OCI-LY3 (cell line): ENCODE measurements at regions not wholly inside any gene's neighbourhood (a gene's known extent, or its start where the extent isn't known, plus 50 kb on each side); places are given as distances from the start of the nearest gene placed in this dataset.

Source experiments
- H2AFZ ChIP-seq: fragments of 200-600, 300-600 bp; shearing (Covaris generic); 2 replicates; pipeline ENCODE4 v1.6.0; 2014; ENCODE audit warnings: antibody characterized with exemption, low read depth, low read length
- H3K27ac ChIP-seq: fragments of 200-600, 300-600 bp; sonication (generic); 2 replicates; pipeline ENCODE4 v1.5.1; 2014; ENCODE audit warnings: mild to moderate bottlenecking, low read length, moderate library complexity, mixed read lengths
- H3K27me3 ChIP-seq: fragments of 200-600, 300-600 bp; sonication (generic); 2 replicates; pipeline ENCODE4 v1.6.1; 2014; ENCODE audit warnings: low read depth, low read length, mixed read lengths
- H3K36me3 ChIP-seq: fragments of 200-600, 300-600 bp; sonication (generic); replicated peaks from 2 replicates; pipeline ENCODE3; 2014; ENCODE audit warnings: low read depth, low read length, mixed read lengths
- H3K4me1 ChIP-seq: fragments of 300-600, 200-600 bp; sonication (generic); 2 replicates; pipeline ENCODE4 v1.6.1; 2014; ENCODE audit warnings: low read length, mixed read lengths
- H3K4me2 ChIP-seq: fragments of 200-600, 300-600 bp; sonication (generic); 2 replicates; pipeline ENCODE4 v1.6.1; 2014; ENCODE audit warnings: low read length, mixed read lengths
- H3K4me3 ChIP-seq: fragments of 300-600, 200-600 bp; sonication (generic); 2 replicates; pipeline ENCODE4 v1.5.1; 2014; ENCODE audit warnings: antibody characterized with exemption, mild to moderate bottlenecking, low read length, moderate library complexity
- H3K79me2 ChIP-seq: fragments of 300-600, 200-600 bp; shearing (Covaris generic); 2 replicates; pipeline ENCODE4 v1.6.1; 2014; ENCODE audit warnings: mild to moderate bottlenecking, low read length, mixed read lengths
- H3K9ac ChIP-seq: fragments of 300-600, 200-600 bp; shearing (Covaris generic); 2 replicates; pipeline ENCODE4 v1.6.0; 2014; ENCODE audit warnings: mild to moderate bottlenecking, low read length, moderate library complexity
- H3K9me3 ChIP-seq: fragments of 200-600, 300-600 bp; shearing (Covaris generic); 2 replicates; pipeline ENCODE4 v1.6.1; 2014; ENCODE audit warnings: low read length, mixed read lengths; ENCODE audit not compliant: insufficient read depth
- H4K20me1 ChIP-seq: fragments of 200-600, 300-600 bp; sonication (generic); 2 replicates; pipeline ENCODE4 v1.6.1; 2016; ENCODE audit warnings: low read length, mixed read lengths; ENCODE audit not compliant: insufficient read depth
- CTCF ChIP-seq: fragments of 200-600, 300-600 bp; sonication (generic); IDR thresholded peaks from 2 replicates; pipeline ENCODE4 v1.5.1; 2014; ENCODE audit warnings: antibody characterized with exemption, low read length, low read depth
- EZH2phosphoT487 ChIP-seq: fragments of 200-600 bp; shearing (Covaris generic); IDR thresholded peaks from 2 replicates; pipeline ENCODE4 v1.6.1; 2018; ENCODE audit warnings: antibody characterized with exemption, mixed run types, low read depth

DNA sequence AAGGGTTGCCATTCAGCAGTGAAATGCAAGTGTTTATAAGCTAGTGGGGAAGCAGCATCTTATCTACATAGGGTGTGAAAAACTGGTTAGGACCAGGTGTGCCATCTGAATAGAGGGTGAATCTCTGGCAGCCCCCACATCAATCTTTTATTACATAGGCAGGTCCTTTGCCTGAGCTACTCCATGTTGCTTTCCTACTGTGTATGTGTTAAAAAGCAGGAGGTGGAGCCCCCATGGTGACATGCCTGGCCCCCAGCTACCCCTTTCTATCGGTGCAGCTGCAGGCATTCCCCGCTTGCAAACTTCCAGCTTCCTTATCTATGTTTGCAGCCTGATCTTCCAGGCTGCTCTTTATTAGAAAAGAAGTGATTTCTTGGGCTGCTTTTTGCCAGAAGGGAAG is 353.5 kb downstream of the SPATA31D1 start:
- no peaks in the 10 kb centered on the region for H3K79me2 ChIP-seq
- H3K4me3 ChIP-seq = no peak overlapping the region
- H3K27me3 ChIP-seq = no peaks in the 10 kb centered on the region
- H3K27ac ChIP-seq = no peak overlapping the region
- H3K9me3 ChIP-seq = no peaks in the 10 kb centered on the region
- no peak overlapping the region for H2AFZ ChIP-seq
- H4K20me1 ChIP-seq = no peaks in the 10 kb centered on the region
- H3K9ac ChIP-seq = no peak overlapping the region
- TF ChIP-seq CTCF = no peak
- TF ChIP-seq EZH2phosphoT487 = no peak
- H3K4me2 ChIP-seq = no peak overlapping the region
- no peaks in the 10 kb centered on the region for H3K36me3 ChIP-seq
- no peaks in the 10 kb centered on the region for H3K4me1 ChIP-seq

- Histone ChIP-seq H3K36me3 (no peaks in the 10 kb centered on the region), H3K4me3 (no peak overlapping the region), H2AFZ (no peak overlapping the region), H4K20me1 (no peaks in the 10 kb centered on the region), H3K79me2 (no peaks in the 10 kb centered on the region), H3K4me2 (no peak overlapping the region), H3K27me3 (no peaks in the 10 kb centered on the region), H3K27ac (no peak overlapping the region), H3K4me1 (no peaks in the 10 kb centered on the region), H3K9ac (no peak overlapping the region), H3K9me3 (no peaks in the 10 kb centered on the region)
- no peak for TF ChIP-seq CTCF
These were observed 357.5 kb downstream of the SPATA31D1 start for GRCh38 chr9:82346040-82346439.

DNA sequence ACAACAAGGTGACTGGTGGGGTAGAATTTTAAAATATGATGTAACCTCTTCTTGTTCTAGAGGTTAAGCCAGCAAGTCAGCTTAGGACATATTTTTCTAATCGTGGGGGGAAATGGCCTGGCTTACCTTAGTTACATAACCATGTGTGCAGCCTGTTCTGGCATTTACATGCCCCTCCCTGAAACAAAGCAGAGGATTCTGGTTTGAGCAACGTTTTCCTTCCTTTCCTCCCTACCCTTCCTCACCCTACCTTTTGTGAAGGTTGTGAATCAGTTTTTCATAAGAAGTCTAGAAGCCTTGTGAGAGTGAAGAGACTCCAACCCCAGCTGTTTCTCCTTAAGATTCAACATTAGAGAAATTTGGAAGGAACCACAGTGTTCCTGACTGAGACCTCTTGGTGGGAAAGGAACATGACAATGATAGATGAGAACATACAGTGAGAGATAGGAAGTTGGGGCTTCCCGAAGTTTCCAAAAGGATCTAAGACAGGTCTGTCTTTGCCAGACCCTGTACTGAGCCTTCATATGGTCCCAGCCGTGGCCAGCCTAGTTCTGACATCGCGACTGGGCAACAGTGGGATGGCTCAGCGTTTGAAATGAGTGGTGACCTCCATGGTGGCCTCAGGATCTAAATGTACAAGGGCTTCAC is 365.2 kb downstream of the SPATA31D1 start:
- H2AFZ ChIP-seq = no peak overlapping the region
- H3K4me3 ChIP-seq = no peak overlapping the region
- no peak overlapping the region for H3K9ac ChIP-seq
- TF ChIP-seq CTCF (no peak), EZH2phosphoT487 (no peak)
- H3K36me3 ChIP-seq = no peaks in the 10 kb centered on the region
- no peaks in the 10 kb centered on the region for H3K9me3 ChIP-seq
- H3K27ac ChIP-seq = no peak overlapping the region
- peaks cover 3% of the 10 kb centered on the region; the same call in 1 of the 2 replicates for H3K4me1 ChIP-seq
- H3K4me2 ChIP-seq = no peak overlapping the region
- no peaks in the 10 kb centered on the region for H4K20me1 ChIP-seq
- H3K79me2 ChIP-seq = no peaks in the 10 kb centered on the region
- H3K27me3 ChIP-seq = no peaks in the 10 kb centered on the region

DNA sequence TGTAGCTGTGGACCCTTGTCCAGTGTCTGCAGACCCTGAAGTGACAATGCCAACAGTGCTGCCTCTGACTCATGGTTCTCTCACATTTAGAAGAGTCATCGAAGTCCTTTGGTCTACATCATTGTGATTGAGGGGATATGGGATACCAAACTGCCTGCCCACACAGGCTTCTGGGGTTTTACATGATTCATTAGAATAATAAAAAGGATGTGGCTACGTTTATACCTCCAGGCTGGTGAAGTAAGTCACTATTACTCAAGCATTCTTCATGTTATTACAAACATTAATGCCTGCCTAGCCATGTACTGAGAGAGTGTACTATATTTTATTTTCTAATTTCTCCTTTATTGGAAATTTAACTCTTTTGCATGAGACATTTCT is 365.7 kb downstream of the SPATA31D1 start:
- H3K4me2 ChIP-seq = no peak overlapping the region
- H3K36me3 ChIP-seq = no peaks in the 10 kb centered on the region
- no peak overlapping the region for H2AFZ ChIP-seq
- no peak overlapping the region for H3K9ac ChIP-seq
- H3K4me3 ChIP-seq = no peak overlapping the region
- no peaks in the 10 kb centered on the region for H3K9me3 ChIP-seq
- H3K27ac ChIP-seq = no peak overlapping the region
- H3K4me1 ChIP-seq = peaks cover 3% of the 10 kb centered on the region; the same call in 1 of the 2 replicates
- TF ChIP-seq CTCF (no peak), EZH2phosphoT487 (no peak)
- H3K79me2 ChIP-seq = no peaks in the 10 kb centered on the region
- H4K20me1 ChIP-seq = no peaks in the 10 kb centered on the region
- no peaks in the 10 kb centered on the region for H3K27me3 ChIP-seq
